GM23338 (cell line): ENCODE measurements at regions not wholly inside any gene's neighbourhood (a gene's known extent, or its start where the extent isn't known, plus 50 kb on each side); places are given as distances from the start of the nearest gene placed in this dataset.

Source experiments
- ATAC-seq: fragments of 200-7000 bp; cut with Tn5 transposase; 3 replicates; pipeline ENCODE4 v1.9.1; 2020
- DNase-seq: peaks from one replicate; pipeline ENCODE4 v3.0.0-alpha.2; 2015; ENCODE audit warnings: low spot score
- H2AFZ ChIP-seq: fragments of 200-600 bp; sonication (generic); 2 replicates; pipeline ENCODE4 v1.8.0; 2016; ENCODE audit warnings: antibody characterized with exemption, mild to moderate bottlenecking, moderate library complexity
- H3F3A ChIP-seq: fragments of 200-600 bp; sonication (generic); replicated peaks from 2 replicates; pipeline ENCODE4 v1.8.0; 2017; ENCODE audit warnings: antibody characterized with exemption, mixed run types, low read depth
- H3K27ac ChIP-seq: fragments of 200-600 bp; sonication (generic); 2 replicates; pipeline ENCODE4 v1.6.1; 2016; ENCODE audit warnings: low read depth
- H3K27me3 ChIP-seq: fragments of 200-600 bp; sonication (generic); 2 replicates; pipeline ENCODE4 v1.8.0; 2016; ENCODE audit warnings: mild to moderate bottlenecking, mixed run types, moderate library complexity; ENCODE audit not compliant: insufficient read depth
- H3K36me3 ChIP-seq: fragments of 200-600 bp; sonication (generic); 2 replicates; pipeline ENCODE4 v1.8.0; 2016; ENCODE audit warnings: mild to moderate bottlenecking; ENCODE audit not compliant: insufficient read depth
- H3K4me1 ChIP-seq: fragments of 200-600 bp; sonication (generic); 2 replicates; pipeline ENCODE4 v1.8.0; 2016; ENCODE audit warnings: mild to moderate bottlenecking, moderate library complexity; ENCODE audit not compliant: insufficient read depth
- H3K4me2 ChIP-seq: fragments of 200-600 bp; sonication (generic); 2 replicates; pipeline ENCODE4 v1.7.1; 2017; ENCODE audit warnings: mixed run types
- H3K4me3 ChIP-seq: fragments of 200-600 bp; sonication (generic); 2 replicates; pipeline ENCODE4 v1.6.1; 2016; ENCODE audit warnings: mixed run types
- H3K79me2 ChIP-seq: fragments of 200-600 bp; sonication (generic); replicated peaks from 2 replicates; pipeline ENCODE4 v1.8.0; 2017; ENCODE audit warnings: mild to moderate bottlenecking; ENCODE audit not compliant: insufficient read depth
- H3K9me2 ChIP-seq: fragments of 200-600 bp; sonication (generic); 2 replicates; pipeline ENCODE4 v1.8.0; 2017; ENCODE audit not compliant: insufficient read depth
- H4K20me1 ChIP-seq: fragments of 200-600 bp; sonication (generic); replicated peaks from 2 replicates; pipeline ENCODE4 v1.8.0; 2017; ENCODE audit warnings: mild to moderate bottlenecking; ENCODE audit not compliant: insufficient read depth
- H3K27ac Mint-ChIP-seq: 2 replicates; pipeline ENCODE4 v1.8.0; 2020; ENCODE audit warnings: inconsistent platforms, mild to moderate bottlenecking, moderate library complexity, mixed read lengths
- H3K27me3 Mint-ChIP-seq: 3 replicates; pipeline ENCODE4 v1.8.0; 2022; ENCODE audit warnings: low read depth, mild to moderate bottlenecking, moderate library complexity, mixed read lengths, inconsistent platforms; ENCODE audit not compliant: insufficient read depth, poor library complexity
- H3K36me3 Mint-ChIP-seq: 3 replicates; pipeline ENCODE4 v1.8.0; 2021; ENCODE audit warnings: low read depth, mild to moderate bottlenecking, inconsistent platforms, moderate library complexity, mixed read lengths
- H3K4me1 Mint-ChIP-seq: 3 replicates; pipeline ENCODE4 v1.8.0; 2020; ENCODE audit warnings: mild to moderate bottlenecking, inconsistent platforms, mixed read lengths
- H3K4me3 Mint-ChIP-seq: 3 replicates; pipeline ENCODE4 v1.8.0; 2021; ENCODE audit warnings: moderate library complexity, mild to moderate bottlenecking, inconsistent platforms, mixed read lengths
- H3K9me3 Mint-ChIP-seq: 3 replicates; pipeline ENCODE4 v1.8.0; 2020; ENCODE audit warnings: moderate library complexity, mild to moderate bottlenecking, inconsistent platforms, mixed read lengths
- CREB1 ChIP-seq: fragments of 250-450 bp; sonication (Bioruptor Pico); IDR thresholded peaks from 2 replicates; pipeline ENCODE4 v1.5.0; 2020; ENCODE audit warnings: low read depth, mild to moderate bottlenecking, moderate library complexity
- CTCF ChIP-seq, 2 experiments: fragments of 200-600 bp in 1 of 2; sonication (generic) in 1 of 2; conservative IDR thresholded peaks; 2 replicates each; pipeline versions ENCODE4 v1.5.1 to v1.6.1; 2016 to 2017; ENCODE audit warnings: antibody characterized with exemption in 2 of 2, low read depth in 2 of 2, mild to moderate bottlenecking in 2 of 2, moderate library complexity in 1 of 2
- ETS1 ChIP-seq: IDR thresholded peaks from 2 replicates; pipeline ENCODE4 v1.6.1; 2016; ENCODE audit warnings: antibody characterized with exemption
- EZH2 ChIP-seq: fragments of 200-600 bp; sonication (generic); IDR thresholded peaks from one replicate; pipeline ENCODE4 v1.8.0; 2017; ENCODE audit warnings: antibody characterized with exemption, mild to moderate bottlenecking, low read depth; ENCODE audit not compliant: unreplicated experiment
- EZH2phosphoT487 ChIP-seq: fragments of 200-600 bp; sonication (generic); IDR thresholded peaks from one replicate; pipeline ENCODE4 v1.8.1; 2018; ENCODE audit warnings: antibody characterized with exemption; ENCODE audit not compliant: unreplicated experiment
- JUNB ChIP-seq: IDR thresholded peaks from one replicate; pipeline ENCODE4 v1.6.1; 2016; ENCODE audit warnings: antibody characterized with exemption; ENCODE audit not compliant: unreplicated experiment
- NANOG ChIP-seq: IDR thresholded peaks from 2 replicates; pipeline ENCODE4 v1.6.1; 2016; ENCODE audit warnings: antibody characterized with exemption, borderline replicate concordance
- POLR2AphosphoS5 ChIP-seq: IDR thresholded peaks from 2 replicates; pipeline ENCODE4 v1.6.1; 2016; ENCODE audit warnings: antibody characterized with exemption, low read depth
- REST ChIP-seq: IDR thresholded peaks from one replicate; pipeline ENCODE4 v1.6.1; 2018; ENCODE audit warnings: antibody characterized with exemption; ENCODE audit not compliant: unreplicated experiment
- STAT1 ChIP-seq: IDR thresholded peaks from one replicate; pipeline ENCODE4 v1.6.1; 2016; ENCODE audit warnings: antibody characterized with exemption; ENCODE audit not compliant: unreplicated experiment
- ZNF114 ChIP-seq: fragments of 250-450 bp; sonication (Bioruptor Pico); IDR thresholded peaks from 2 replicates; pipeline ENCODE4 v1.5.0; 2020; ENCODE audit warnings: mild to moderate bottlenecking, moderate library complexity
- ZNF331 ChIP-seq: fragments of 250-450 bp; sonication (Bioruptor Pico); IDR thresholded peaks from 2 replicates; pipeline ENCODE4 v1.5.0; 2020; ENCODE audit warnings: low read depth, mild to moderate bottlenecking, moderate library complexity
- ZNF462 ChIP-seq: fragments of 250-450 bp; sonication (Bioruptor Pico); IDR thresholded peaks from 2 replicates; pipeline ENCODE4 v1.5.0; 2020; ENCODE audit warnings: mild to moderate bottlenecking, moderate library complexity

- H3K4me1 Mint-ChIP-seq: no peaks in the 10 kb centered on the region
- no peak overlapping the region for H3K4me2 ChIP-seq
- no peak overlapping the region for H2AFZ ChIP-seq
- H3K79me2 ChIP-seq: no peaks in the 10 kb centered on the region
- no peak overlapping the region for H3K4me3 ChIP-seq
- peaks cover 2% of the 10 kb centered on the region for H3K27me3 Mint-ChIP-seq
- peaks cover 11% of the 10 kb centered on the region; the same call in 2 of the 3 replicates for H3K36me3 Mint-ChIP-seq
- no peak overlapping the region for H3K27ac ChIP-seq
- H3K4me1 ChIP-seq: no peaks in the 10 kb centered on the region; the same call in 1 of the 2 replicates
- DNase-seq (no peak), ATAC-seq (no peak)
- no peak overlapping the region for H3K27ac Mint-ChIP-seq
- no peaks in the 10 kb centered on the region for H3F3A ChIP-seq
- no peaks in the 10 kb centered on the region for H3K9me2 ChIP-seq
- TF ChIP-seq EZH2phosphoT487 (no peak), NANOG (no peak), REST (no peak), ETS1 (no peak), CREB1 (CRISPR knock-in tag) (no peak), EZH2 (no peak), STAT1 (no peak), ZNF331 (no peak), POLR2AphosphoS5 (no peak), JUNB (no peak), ZNF114 (no peak), ZNF462 (CRISPR knock-in tag) (no peak), CTCF (conservative IDR thresholded peaks at IDR 0.05; ENCODE audit: low read depth in 2 of 2) (no peak)
- H3K4me3 Mint-ChIP-seq: no peak overlapping the region
- no peaks in the 10 kb centered on the region for H4K20me1 ChIP-seq
- H3K9me3 Mint-ChIP-seq: peaks cover 19% of the 10 kb centered on the region; the same call in 2 of the 3 replicates
- no peaks in the 10 kb centered on the region for H3K36me3 ChIP-seq
- no peaks in the 10 kb centered on the region for H3K27me3 ChIP-seq
Measured at GRCh38 chr1:95966866-95967265, 732.9 kb downstream of the RWDD3 start.
